ENCODE measurements at regions not wholly inside any gene's neighbourhood (a gene's known extent, or its start where the extent isn't known, plus 50 kb on each side); places are given as distances from the start of the nearest gene placed in this dataset.

DNA sequence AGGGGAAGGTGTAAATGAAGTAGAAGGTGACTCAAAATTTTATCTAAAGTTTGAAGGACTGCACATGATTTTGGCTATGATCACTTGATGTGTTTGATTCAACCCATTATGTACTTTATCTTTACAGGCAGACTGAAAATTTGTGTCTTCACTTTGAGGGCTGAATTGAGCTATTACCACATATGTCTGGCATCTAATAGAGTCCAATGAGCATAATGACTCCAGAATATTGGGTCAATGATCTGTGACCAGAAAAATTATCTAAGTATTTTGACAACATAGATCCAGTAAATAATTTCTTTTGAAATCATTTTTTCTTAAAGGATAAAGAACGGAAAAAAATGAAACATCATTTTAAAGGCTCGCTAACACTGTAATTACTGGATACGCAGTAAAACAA is 2810.0 kb downstream of the PCDH9 start:
- FAIRE-seq (no peak), DNase-seq (ENCODE audit: low read depth) (no peak)
- Histone ChIP-seq H3K4me3 (ENCODE audit: low read depth, low read length) (no peak overlapping the region), H3K27me3 (ENCODE audit: control insufficient read depth, insufficient read depth, low read length) (no peaks in the 10 kb centered on the region), H3K36me3 (ENCODE audit: control insufficient read depth, insufficient read depth, low read length) (no peaks in the 10 kb centered on the region)
- TF ChIP-seq, protein P1, sequence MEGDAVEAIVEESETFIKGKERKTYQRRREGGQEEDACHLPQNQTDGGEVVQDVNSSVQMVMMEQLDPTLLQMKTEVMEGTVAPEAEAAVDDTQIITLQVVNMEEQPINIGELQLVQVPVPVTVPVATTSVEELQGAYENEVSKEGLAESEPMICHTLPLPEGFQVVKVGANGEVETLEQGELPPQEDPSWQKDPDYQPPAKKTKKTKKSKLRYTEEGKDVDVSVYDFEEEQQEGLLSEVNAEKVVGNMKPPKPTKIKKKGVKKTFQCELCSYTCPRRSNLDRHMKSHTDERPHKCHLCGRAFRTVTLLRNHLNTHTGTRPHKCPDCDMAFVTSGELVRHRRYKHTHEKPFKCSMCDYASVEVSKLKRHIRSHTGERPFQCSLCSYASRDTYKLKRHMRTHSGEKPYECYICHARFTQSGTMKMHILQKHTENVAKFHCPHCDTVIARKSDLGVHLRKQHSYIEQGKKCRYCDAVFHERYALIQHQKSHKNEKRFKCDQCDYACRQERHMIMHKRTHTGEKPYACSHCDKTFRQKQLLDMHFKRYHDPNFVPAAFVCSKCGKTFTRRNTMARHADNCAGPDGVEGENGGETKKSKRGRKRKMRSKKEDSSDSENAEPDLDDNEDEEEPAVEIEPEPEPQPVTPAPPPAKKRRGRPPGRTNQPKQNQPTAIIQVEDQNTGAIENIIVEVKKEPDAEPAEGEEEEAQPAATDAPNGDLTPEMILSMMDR (IDR thresholded peaks at IDR 0.05; ENCODE audit: insufficient read depth, low read length, severe bottlenecking): no peak

GRCh38 chr13:64417581-64417980 is 2812.6 kb downstream of the PCDH9 start:
- no peaks in the 10 kb centered on the region for H3K36me3 ChIP-seq (ENCODE audit: control insufficient read depth, insufficient read depth, low read length)
- FAIRE-seq: no peak
- DNase-seq (ENCODE audit: low read depth): peak; percentile 38
- no peaks in the 10 kb centered on the region for H3K27me3 ChIP-seq (ENCODE audit: control insufficient read depth, insufficient read depth, low read length)
- no peak overlapping the region for H3K4me3 ChIP-seq (ENCODE audit: low read depth, low read length)
- TF ChIP-seq, protein P1 (IDR thresholded peaks at IDR 0.05; ENCODE audit: insufficient read depth, low read length, severe bottlenecking): no peak

DNA sequence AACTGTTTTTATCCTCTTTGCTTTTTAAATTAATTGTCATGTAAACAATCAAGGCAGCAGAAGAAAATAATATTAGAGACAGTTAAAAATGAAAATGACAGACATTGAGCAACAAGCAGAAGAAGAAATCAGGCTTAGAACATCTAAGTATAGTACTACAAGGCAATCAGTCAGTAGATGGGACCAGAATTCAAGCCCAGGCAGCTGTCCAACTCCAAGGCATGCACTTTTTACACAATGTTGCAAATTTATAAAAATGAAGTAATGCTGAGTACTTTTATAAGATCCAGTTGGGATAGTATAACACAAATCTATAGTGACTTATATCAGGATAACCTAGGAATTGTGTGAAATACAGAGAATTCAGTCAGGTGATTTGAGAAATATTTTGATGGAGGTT is 2815.8 kb downstream of the PCDH9 start:
- TF ChIP-seq, protein P1 (IDR thresholded peaks at IDR 0.05; ENCODE audit: insufficient read depth, low read length, severe bottlenecking): no peak
- H3K4me3 ChIP-seq (ENCODE audit: low read depth, low read length): no peak overlapping the region
- no peaks in the 10 kb centered on the region for H3K27me3 ChIP-seq (ENCODE audit: control insufficient read depth, insufficient read depth, low read length)
- DNase-seq (ENCODE audit: low read depth) (no peak), FAIRE-seq (no peak)
- H3K36me3 ChIP-seq (ENCODE audit: control insufficient read depth, insufficient read depth, low read length): no peaks in the 10 kb centered on the region

DNA sequence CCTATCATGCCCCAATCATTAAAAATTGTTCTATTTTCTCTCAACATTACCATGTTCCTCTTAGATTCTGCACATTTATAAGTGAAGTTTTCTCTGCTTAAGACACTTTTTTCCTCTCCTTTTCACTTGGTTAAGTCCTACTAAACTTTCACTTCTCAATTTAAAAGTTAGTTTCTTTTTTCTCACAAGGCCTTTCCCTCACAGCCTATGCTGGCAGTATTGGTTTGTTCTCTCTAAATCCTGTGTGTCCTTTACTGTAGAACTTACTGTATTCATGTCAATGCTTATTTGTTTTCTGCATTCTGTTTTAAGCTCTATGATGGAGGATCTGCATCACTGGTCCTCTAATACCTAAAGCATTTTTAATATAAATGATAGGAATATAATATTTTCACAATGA is 2816.6 kb downstream of the PCDH9 start:
- FAIRE-seq (no peak), DNase-seq (ENCODE audit: low read depth) (no peak)
- Histone ChIP-seq H3K36me3 (ENCODE audit: control insufficient read depth, insufficient read depth, low read length) (no peaks in the 10 kb centered on the region), H3K27me3 (ENCODE audit: control insufficient read depth, insufficient read depth, low read length) (no peaks in the 10 kb centered on the region), H3K4me3 (ENCODE audit: low read depth, low read length) (no peak overlapping the region)
- TF ChIP-seq, protein P1 (IDR thresholded peaks at IDR 0.05; ENCODE audit: insufficient read depth, low read length, severe bottlenecking): no peak

GRCh38 chr13:64410276-64411053 is 2819.7 kb downstream of the PCDH9 start:
- no peaks in the 10 kb centered on the region for H3K27me3 ChIP-seq (ENCODE audit: control insufficient read depth, insufficient read depth, low read length)
- no peak overlapping the region for H3K4me3 ChIP-seq (ENCODE audit: low read depth, low read length)
- TF ChIP-seq, protein P1 (IDR thresholded peaks at IDR 0.05; ENCODE audit: insufficient read depth, low read length, severe bottlenecking): no peak
- DNase-seq (ENCODE audit: low read depth) (no peak), FAIRE-seq (no peak)
- H3K36me3 ChIP-seq (ENCODE audit: control insufficient read depth, insufficient read depth, low read length): no peaks in the 10 kb centered on the region

- no peaks in the 10 kb centered on the region for H3K27me3 ChIP-seq (ENCODE audit: control insufficient read depth, insufficient read depth, low read length)
- H3K36me3 ChIP-seq (ENCODE audit: control insufficient read depth, insufficient read depth, low read length): no peaks in the 10 kb centered on the region
- FAIRE-seq (no peak), DNase-seq (ENCODE audit: low read depth) (no peak)
- TF ChIP-seq, protein P1 (IDR thresholded peaks at IDR 0.05; ENCODE audit: insufficient read depth, low read length, severe bottlenecking): no peak
- H3K4me3 ChIP-seq (ENCODE audit: low read depth, low read length): no peak overlapping the region
Measured at GRCh38 chr13:64397701-64398100, 2832.4 kb downstream of the PCDH9 start.
